Effector memory CD4-positive, alpha-beta T cell (primary cell): ENCODE measurements at regions not wholly inside any gene's neighbourhood (a gene's known extent, or its start where the extent isn't known, plus 50 kb on each side); places are given as distances from the start of the nearest gene placed in this dataset.

Experiments used
- DNase-seq, 3 donors: peaks; one replicate each; pipeline ENCODE4 v3.0.0-alpha.2; 2020
- H3K27ac ChIP-seq: 2 replicates; pipeline ENCODE4 v1.7.0; 2013; ENCODE audit warnings: mild to moderate bottlenecking, low read length, moderate library complexity; ENCODE audit not compliant: insufficient read depth, poor library complexity, severe bottlenecking
- H3K27me3 ChIP-seq: replicated peaks from 2 replicates; pipeline ENCODE4 v1.7.0; 2013; ENCODE audit warnings: mild to moderate bottlenecking, low read length; ENCODE audit not compliant: insufficient read depth, control insufficient read depth, poor library complexity, severe bottlenecking
- H3K36me3 ChIP-seq: 2 replicates; pipeline ENCODE4 v1.7.0; 2013; ENCODE audit warnings: mild to moderate bottlenecking, low read length, moderate library complexity; ENCODE audit not compliant: control insufficient read depth, insufficient read depth
- H3K4me1 ChIP-seq: 2 replicates; pipeline ENCODE4 v1.7.0; 2013; ENCODE audit warnings: low read length, mild to moderate bottlenecking; ENCODE audit not compliant: control insufficient read depth, insufficient read depth, poor library complexity, severe bottlenecking
- H3K4me3 ChIP-seq: 2 replicates; pipeline ENCODE4 v1.7.0; 2013; ENCODE audit warnings: low read length, low read depth, mild to moderate bottlenecking; ENCODE audit not compliant: insufficient read depth, poor library complexity, severe bottlenecking
- H3K9me3 ChIP-seq: 2 replicates; pipeline ENCODE4 v1.7.0; 2013; ENCODE audit warnings: mild to moderate bottlenecking, low read length, moderate library complexity; ENCODE audit not compliant: control insufficient read depth

GRCh38 chr1:67572594-67573221 is 112.3 kb upstream of the GADD45A start:
- Histone ChIP-seq H3K9me3 (no peaks in the 10 kb centered on the region), H3K36me3 (no peaks in the 10 kb centered on the region), H3K27ac (no peak overlapping the region), H3K4me3 (no peak overlapping the region), H3K27me3 (no peaks in the 10 kb centered on the region), H3K4me1 (no peaks in the 10 kb centered on the region)
- DNase-seq = no peak

- Histone ChIP-seq H3K36me3 (no peaks in the 10 kb centered on the region), H3K4me1 (no peaks in the 10 kb centered on the region), H3K27ac (no peak overlapping the region), H3K27me3 (no peaks in the 10 kb centered on the region), H3K4me3 (no peak overlapping the region), H3K9me3 (no peaks in the 10 kb centered on the region)
- DNase-seq = no peak
Measured at GRCh38 chr1:67573311-67573872, 111.6 kb upstream of the GADD45A start.

GRCh38 chr1:67574221-67574620 is 110.8 kb upstream of the GADD45A start:
- Histone ChIP-seq H3K36me3 (no peaks in the 10 kb centered on the region), H3K4me3 (no peak overlapping the region), H3K4me1 (no peaks in the 10 kb centered on the region), H3K9me3 (no peaks in the 10 kb centered on the region), H3K27ac (no peak overlapping the region), H3K27me3 (no peaks in the 10 kb centered on the region)
- DNase-seq = no peak

DNA sequence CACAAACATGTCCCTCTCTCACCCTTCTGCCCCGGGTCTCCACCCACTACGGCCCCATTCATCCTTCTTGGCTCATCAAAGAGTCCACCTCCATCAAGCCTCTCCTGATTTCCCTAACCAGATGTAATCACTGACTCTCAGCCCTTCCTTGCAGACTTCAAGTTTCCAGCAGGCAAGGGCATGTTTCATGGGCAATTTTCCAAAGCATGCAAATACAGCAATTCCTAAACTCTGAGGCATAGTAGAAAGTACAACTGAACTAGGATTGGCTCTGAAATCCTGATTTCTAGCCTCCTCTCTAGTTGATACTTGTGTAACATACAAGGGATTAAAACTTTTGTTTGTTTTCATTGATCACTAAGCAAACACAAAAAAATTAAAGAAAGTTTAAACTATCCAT is 109.1 kb upstream of the GADD45A start:
- Histone ChIP-seq H3K36me3 (no peaks in the 10 kb centered on the region), H3K27me3 (no peaks in the 10 kb centered on the region), H3K4me1 (no peaks in the 10 kb centered on the region), H3K9me3 (no peaks in the 10 kb centered on the region), H3K4me3 (no peak overlapping the region), H3K27ac (no peak overlapping the region)
- no peak for DNase-seq

DNA sequence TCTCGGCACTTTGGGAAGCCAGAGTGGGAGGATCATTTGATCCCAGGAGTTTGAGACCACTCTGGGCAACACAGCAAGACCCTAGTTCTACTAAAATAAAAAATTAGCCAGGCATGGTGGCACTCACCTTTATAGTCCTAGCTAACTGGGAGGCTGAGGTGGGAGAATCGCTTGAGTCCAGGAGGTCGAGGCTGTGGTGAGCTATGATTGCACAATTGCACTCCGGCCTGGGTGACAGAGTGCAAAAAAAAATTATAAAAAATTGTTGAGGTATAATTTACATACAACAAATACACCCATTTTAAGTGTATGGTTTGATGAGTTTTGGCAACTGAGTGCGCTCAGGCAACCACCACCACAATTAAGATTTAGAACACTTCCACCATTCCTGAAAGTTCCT is 108.5 kb upstream of the GADD45A start:
- Histone ChIP-seq H3K4me1 (no peaks in the 10 kb centered on the region), H3K36me3 (no peaks in the 10 kb centered on the region), H3K4me3 (no peak overlapping the region), H3K27me3 (no peaks in the 10 kb centered on the region), H3K27ac (no peak overlapping the region), H3K9me3 (no peaks in the 10 kb centered on the region)
- no peak for DNase-seq

DNA sequence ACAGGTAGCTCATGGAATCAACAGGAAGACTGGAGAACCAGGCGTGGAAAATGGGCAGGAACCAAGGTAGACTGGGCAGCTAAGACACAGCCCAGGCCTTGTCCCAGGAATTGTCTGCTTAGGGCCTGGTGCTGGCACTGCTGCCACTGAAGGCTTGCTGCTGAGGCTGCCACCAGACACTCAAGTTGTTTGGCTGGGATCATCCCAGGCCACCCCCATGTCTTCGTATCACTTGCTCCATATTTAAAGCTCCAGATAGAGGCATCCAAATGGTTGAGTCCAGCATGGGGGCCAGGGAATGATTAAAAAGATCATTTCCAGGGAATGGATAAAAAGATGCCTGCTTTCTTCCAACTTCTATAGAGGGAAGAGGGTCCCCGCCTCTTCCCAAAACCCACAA is 107.4 kb upstream of the GADD45A start:
- H3K4me3 ChIP-seq = no peak overlapping the region
- DNase-seq = no peak
- no peak overlapping the region for H3K27ac ChIP-seq
- H3K9me3 ChIP-seq = no peaks in the 10 kb centered on the region
- H3K36me3 ChIP-seq = no peaks in the 10 kb centered on the region
- H3K27me3 ChIP-seq = no peaks in the 10 kb centered on the region
- no peaks in the 10 kb centered on the region for H3K4me1 ChIP-seq

GRCh38 chr1:67578397-67579020 is 106.5 kb upstream of the GADD45A start:
- Histone ChIP-seq H3K9me3 (no peaks in the 10 kb centered on the region), H3K4me1 (no peaks in the 10 kb centered on the region), H3K4me3 (no peak overlapping the region), H3K36me3 (no peaks in the 10 kb centered on the region), H3K27ac (no peak overlapping the region), H3K27me3 (no peaks in the 10 kb centered on the region)
- no peak for DNase-seq

- H3K27me3 ChIP-seq = no peaks in the 10 kb centered on the region
- no peak for DNase-seq
- no peak overlapping the region for H3K27ac ChIP-seq
- no peaks in the 10 kb centered on the region for H3K36me3 ChIP-seq
- no peak overlapping the region for H3K4me3 ChIP-seq
- no peaks in the 10 kb centered on the region for H3K9me3 ChIP-seq
- no peaks in the 10 kb centered on the region for H3K4me1 ChIP-seq
Measured at GRCh38 chr1:67579623-67580394, 105.2 kb upstream of the GADD45A start.

DNA sequence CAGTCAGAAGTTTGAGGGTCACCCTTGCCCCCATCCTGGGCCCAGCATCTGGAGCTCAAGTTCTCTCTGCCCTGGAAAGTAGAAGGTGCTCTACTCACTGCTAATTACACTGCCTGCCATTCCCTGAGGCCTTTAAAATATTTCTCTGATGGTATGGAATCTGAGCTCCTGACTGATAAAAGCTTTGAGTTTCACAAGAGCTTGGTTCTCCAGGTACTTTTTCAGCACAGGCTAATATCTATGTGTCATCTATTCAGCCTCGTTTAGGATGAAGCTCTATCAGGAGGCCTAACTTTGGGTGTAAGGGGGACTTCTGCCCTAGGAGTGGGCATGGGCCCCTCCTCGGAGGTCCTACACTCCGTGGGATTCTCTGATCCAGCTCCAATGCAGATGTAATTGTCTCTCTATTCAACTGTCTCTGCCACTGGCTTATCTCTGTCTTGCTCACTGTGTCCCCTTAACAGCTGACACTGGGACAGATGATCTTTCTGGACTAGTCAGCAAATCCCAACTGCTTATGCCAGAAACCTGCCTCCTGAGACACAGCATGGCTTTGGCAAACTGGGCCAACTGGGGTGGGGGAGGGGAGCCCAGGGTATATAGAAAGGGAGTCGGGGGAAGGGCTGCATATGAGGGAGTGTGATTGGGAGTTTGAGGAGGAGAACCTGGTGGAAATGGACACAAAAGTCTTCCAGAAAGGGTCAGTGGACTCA is 104.2 kb upstream of the GADD45A start:
- no peaks in the 10 kb centered on the region for H3K27me3 ChIP-seq
- no peaks in the 10 kb centered on the region for H3K36me3 ChIP-seq
- no peaks in the 10 kb centered on the region for H3K9me3 ChIP-seq
- H3K4me3 ChIP-seq = no peak overlapping the region
- no peak for DNase-seq
- H3K4me1 ChIP-seq = no peaks in the 10 kb centered on the region
- no peak overlapping the region for H3K27ac ChIP-seq
